ENCODE measurements at regions not wholly inside any gene's neighbourhood (a gene's known extent, or its start where the extent isn't known, plus 50 kb on each side); places are given as distances from the start of the nearest gene placed in this dataset.
"Not testable (repeated sequence)": the region's sequence is repeated elsewhere in the genome, so short reads cannot be mapped to it uniquely, and the experiment has no call there.

DNA sequence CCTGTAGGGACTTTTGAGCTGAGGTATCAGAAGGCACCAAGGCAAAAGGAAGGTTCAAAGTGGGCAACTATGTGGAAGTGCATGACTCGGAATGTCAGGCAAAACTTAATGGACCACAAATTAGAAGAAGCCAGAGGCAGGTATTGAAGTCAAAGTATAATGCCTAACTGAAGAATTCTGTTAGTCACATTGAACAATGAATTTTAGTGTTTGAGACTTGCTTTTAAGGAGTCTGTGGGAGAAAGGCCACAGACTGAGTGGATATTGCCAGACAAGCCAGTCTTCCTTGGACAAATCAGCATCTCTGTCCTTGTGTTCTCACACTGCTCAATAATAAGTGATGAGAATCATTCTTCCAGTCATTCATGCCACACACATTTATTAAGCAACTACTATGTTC, 498.9 kb downstream of the STK39 start:
- Histone ChIP-seq H3K27ac (no peak overlapping the region), H3K27me3 (no peaks in the 10 kb centered on the region), H3K9me3 (no peaks in the 10 kb centered on the region), H3K4me1 (no peaks in the 10 kb centered on the region), H3K36me3 (no peaks in the 10 kb centered on the region), H3K4me3 (no peak overlapping the region)
- no peak for TF ChIP-seq CTCF (IDR thresholded peaks at IDR 0.05)
- TF ChIP-seq POLR2A (IDR thresholded peaks at IDR 0.05): no peak
- intact Hi-C loops (cut with DNase I): no loop called here
- 86 to 90% methylated on average over 1 of the region's 1 CpG for WGBS, 2 donors
- no peak for DNase-seq

- Histone ChIP-seq H3K9me3 (no peaks in the 10 kb centered on the region), H3K36me3 (no peaks in the 10 kb centered on the region), H3K27me3 (no peaks in the 10 kb centered on the region), H3K4me1 (no peaks in the 10 kb centered on the region), H3K4me3 (no peak overlapping the region), H3K27ac (no peak overlapping the region)
- TF ChIP-seq POLR2A (IDR thresholded peaks at IDR 0.05): no peak
- TF ChIP-seq CTCF (IDR thresholded peaks at IDR 0.05): no peak
- no peak for DNase-seq
- WGBS, 2 donors: 49 to 59% methylated on average over 2 of the region's 2 CpGs
- intact Hi-C loops (cut with DNase I): no loop called here
These were observed 501.7 kb downstream of the STK39 start for GRCh38 chr2:167745667-167746066.

DNA sequence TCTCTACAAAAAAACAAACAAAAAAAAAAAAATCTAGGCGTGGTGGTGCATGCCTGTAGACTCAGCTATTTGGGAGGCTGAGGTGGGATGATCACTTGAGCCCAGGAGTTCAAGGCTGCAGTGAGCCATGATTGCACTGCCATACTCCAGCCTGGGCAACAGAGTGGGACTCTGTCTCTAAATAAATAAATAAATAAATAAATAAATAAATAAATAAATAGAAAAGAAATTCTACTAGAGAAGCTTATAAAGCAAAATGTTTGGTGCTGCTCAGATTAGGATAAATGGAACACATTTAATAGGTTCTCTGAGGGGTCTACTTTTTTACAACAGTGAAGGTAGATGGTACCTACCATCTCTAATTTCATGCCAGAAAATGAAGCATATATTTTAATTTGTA, 507.5 kb downstream of the STK39 start:
- WGBS, 2 donors: 50 to 80% methylated on average over 1 of the region's 1 CpG
- H3K27ac ChIP-seq; H3K4me3 ChIP-seq; H3K27me3 ChIP-seq; H3K9me3 ChIP-seq; H3K36me3 ChIP-seq; intact Hi-C loops (cut with DNase I); DNase-seq; H3K4me1 ChIP-seq: not testable (repeated sequence)

DNA sequence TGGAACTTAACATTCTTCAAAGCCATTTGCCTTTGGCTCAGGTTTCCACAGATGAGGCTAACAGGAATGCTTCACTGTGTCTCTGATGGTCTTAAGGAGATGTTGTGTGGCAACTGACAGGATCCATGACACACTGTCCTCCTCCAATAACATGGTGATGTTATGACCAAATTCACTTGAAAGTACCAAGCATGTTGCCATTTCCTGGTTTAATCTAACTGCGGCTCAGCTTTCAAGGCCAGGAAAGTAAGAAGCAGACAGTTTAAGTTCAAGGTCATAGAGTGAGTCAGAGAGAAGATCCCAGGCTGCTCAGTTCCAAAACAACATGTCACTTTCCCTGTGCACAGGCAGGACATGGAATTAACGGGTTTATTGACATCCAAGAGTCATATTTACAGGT, 513.6 kb downstream of the STK39 start:
- no peaks in the 10 kb centered on the region for H3K9me3 ChIP-seq
- no peak overlapping the region for H3K4me3 ChIP-seq
- WGBS, 2 donors: 32 to 69% methylated on average over 1 to 2 of the region's 2 CpGs
- intact Hi-C loops (cut with DNase I): no loop called here
- no peaks in the 10 kb centered on the region for H3K36me3 ChIP-seq
- H3K4me1 ChIP-seq: no peaks in the 10 kb centered on the region
- DNase-seq: no peak
- TF ChIP-seq POLR2A (IDR thresholded peaks at IDR 0.05): no peak
- no peak for TF ChIP-seq CTCF (IDR thresholded peaks at IDR 0.05)
- H3K27ac ChIP-seq: no peak overlapping the region
- no peaks in the 10 kb centered on the region for H3K27me3 ChIP-seq

GRCh38 chr2:167732326-167732725, 515.1 kb downstream of the STK39 start:
- H3K27me3 ChIP-seq: no peaks in the 10 kb centered on the region
- intact Hi-C loops (cut with DNase I): no loop called here
- TF ChIP-seq CTCF (IDR thresholded peaks at IDR 0.05): no peak
- TF ChIP-seq POLR2A (IDR thresholded peaks at IDR 0.05): no peak
- 68 to 77% methylated on average over 4 of the region's 4 CpGs for WGBS, 2 donors
- no peak for DNase-seq
- no peaks in the 10 kb centered on the region for H3K9me3 ChIP-seq
- no peaks in the 10 kb centered on the region for H3K36me3 ChIP-seq
- no peak overlapping the region for H3K4me3 ChIP-seq
- no peaks in the 10 kb centered on the region for H3K4me1 ChIP-seq
- H3K27ac ChIP-seq: no peak overlapping the region

- H3K9me3 ChIP-seq: no peaks in the 10 kb centered on the region
- TF ChIP-seq CTCF (IDR thresholded peaks at IDR 0.05) (no peak), POLR2A (IDR thresholded peaks at IDR 0.05) (no peak)
- intact Hi-C loops (cut with DNase I): no loop called here
- no peak overlapping the region for H3K4me3 ChIP-seq
- no peaks in the 10 kb centered on the region for H3K27me3 ChIP-seq
- WGBS, 2 donors: 83 to 87% methylated on average over 3 of the region's 3 CpGs
- no peaks in the 10 kb centered on the region for H3K36me3 ChIP-seq
- no peak for DNase-seq
- no peak overlapping the region for H3K27ac ChIP-seq
- H3K4me1 ChIP-seq: no peaks in the 10 kb centered on the region
These were observed 517.5 kb downstream of the STK39 start for GRCh38 chr2:167729911-167730310.
